Cardiac fibroblast (primary cell): ENCODE measurements at regions not wholly inside any gene's neighbourhood (a gene's known extent, or its start where the extent isn't known, plus 50 kb on each side); places are given as distances from the start of the nearest gene placed in this dataset.

Experiments
- DNase-seq, 2 donors: peaks; one replicate each; pipeline versions ENCODE4 v3.0.0 to v3.0.0-alpha.2; 2010; ENCODE audit warnings: low read depth in 2 of 2
- H3K4me3 ChIP-seq, 2 donors: replicated peaks in 1 of 2; 1 replicate in 1 of 2; 2 replicates in 1 of 2; pipeline ENCODE4 v1.5.1; 2011; ENCODE audit warnings: low read depth in 2 of 2, low read length in 2 of 2, mild to moderate bottlenecking in 2 of 2, moderate library complexity in 1 of 2
- CTCF ChIP-seq: IDR thresholded peaks from one replicate; pipeline ENCODE4 v1.5.1; 2011; ENCODE audit warnings: low read depth, mild to moderate bottlenecking, low read length, inconsistent platforms

- H3K4me3 ChIP-seq, result no peak overlapping the region
- no peak for DNase-seq
- TF ChIP-seq CTCF, result no peak
Observed at GRCh38 chr6:91428296-91428695, 841.4 kb upstream of the MAP3K7 start.

- no peak for DNase-seq
- H3K4me3 ChIP-seq, result no peak overlapping the region
- no peak for TF ChIP-seq CTCF
Observed at GRCh38 chr6:91420243-91420642, 833.4 kb upstream of the MAP3K7 start.

- no peak for DNase-seq
- no peak for TF ChIP-seq CTCF
- no peak overlapping the region for H3K4me3 ChIP-seq
Observed at GRCh38 chr6:91415031-91415605, 828.2 kb upstream of the MAP3K7 start.

GRCh38 chr6:91412532-91412931, 825.7 kb upstream of the MAP3K7 start:
- TF ChIP-seq CTCF, result no peak
- no peak overlapping the region for H3K4me3 ChIP-seq
- DNase-seq, result no peak

- no peak for TF ChIP-seq CTCF
- no peak overlapping the region for H3K4me3 ChIP-seq
- DNase-seq, result no peak
Observed at GRCh38 chr6:91407706-91408105, 820.8 kb upstream of the MAP3K7 start.

- TF ChIP-seq CTCF, result no peak
- DNase-seq, result no peak
- H3K4me3 ChIP-seq, result no peak overlapping the region
Observed at GRCh38 chr6:91392951-91393350, 806.1 kb upstream of the MAP3K7 start.
